Tibial artery (tissue), 4 donors: ENCODE measurements at regions not wholly inside any gene's neighbourhood (a gene's known extent, or its start where the extent isn't known, plus 50 kb on each side); places are given as distances from the start of the nearest gene placed in this dataset.
A peak's percentile ranks its signal among the peaks of the same experiment; 100 is the strongest.

Experiments
- DNase-seq, 2 donors: peaks; one replicate each; pipeline ENCODE4 v3.0.0-alpha.2; 2019
- H3K27ac ChIP-seq, 2 donors: fragments of 200-600 bp; sonication (generic) in 1 of 2; 1 replicate in 1 of 2; 2 replicates in 1 of 2; pipeline ENCODE4 v1.5.1; 2018 to 2019; ENCODE audit warnings: mild to moderate bottlenecking in 1 of 2
- H3K27me3 ChIP-seq, 2 donors: fragments of 200-600 bp; sonication (generic) in 1 of 2; one replicate each; pipeline versions ENCODE4 v1.5.1 to v1.6.0; 2016 to 2019
- H3K36me3 ChIP-seq, 3 donors: fragments of 200-600 bp; sonication (generic) in 2 of 3; one replicate each; pipeline ENCODE4 v1.5.1; 2016 to 2019; ENCODE audit warnings: mild to moderate bottlenecking in 2 of 3
- H3K4me1 ChIP-seq, 4 donors: fragments of 200-600 bp; sonication (generic) in 2 of 4; 1 replicate in 3 of 4; 2 replicates in 1 of 4; pipeline ENCODE4 v1.5.1; 2016 to 2019
- H3K4me3 ChIP-seq, 2 donors: fragments of 200-600 bp; sonication (generic) in 1 of 2; 1 replicate in 1 of 2; 2 replicates in 1 of 2; pipeline ENCODE4 v1.5.1; 2018 to 2019; ENCODE audit warnings: mild to moderate bottlenecking in 2 of 2
- H3K9me3 ChIP-seq, 3 donors: fragments of 200-600 bp; sonication (generic) in 1 of 3; one replicate each; pipeline ENCODE4 v1.5.1; 2016 to 2019
- CTCF ChIP-seq, 2 experiments: fragments of 200-600 bp in 1 of 2; fragments of 450-650 bp in 1 of 2; IDR thresholded peaks; one replicate each; pipeline ENCODE4 v1.5.1; 2017 to 2019; ENCODE audit warnings: antibody characterized with exemption in 2 of 2, mild to moderate bottlenecking in 1 of 2, moderate library complexity in 1 of 2
- intact Hi-C: fragments of 100-400 bp; cut with DNase I; formaldehyde crosslinking; loops from one replicate; pipeline ENCODE4 v1.15.0; 2023; ENCODE audit warnings: low total_unique reads

- peaks cover 0 to 4% (median 0%) of the 10 kb centered on the region in 4 donors for H3K4me1 ChIP-seq
- H3K9me3 ChIP-seq = no peaks in the 10 kb centered on the region
- H3K27me3 ChIP-seq = no peaks in the 10 kb centered on the region
- no peaks in the 10 kb centered on the region for H3K36me3 ChIP-seq
- H3K4me3 ChIP-seq = no peak overlapping the region
- no peak for TF ChIP-seq CTCF (IDR thresholded peaks at IDR 0.05)
- intact Hi-C loops = no loop called here
- no peak overlapping the region for H3K27ac ChIP-seq
- DNase-seq = no peak
These were observed 210.2 kb upstream of the NPY2R start for GRCh38 chr4:154998284-154998683.

GRCh38 chr4:154998773-154999172 is 209.7 kb upstream of the NPY2R start:
- Histone ChIP-seq H3K4me1 (peaks cover 0 to 4% (median 0%) of the 10 kb centered on the region in 4 donors), H3K9me3 (no peaks in the 10 kb centered on the region), H3K27ac (no peak overlapping the region), H3K36me3 (no peaks in the 10 kb centered on the region), H3K27me3 (no peaks in the 10 kb centered on the region), H3K4me3 (no peak overlapping the region)
- intact Hi-C loops = no loop called here
- no peak for TF ChIP-seq CTCF (IDR thresholded peaks at IDR 0.05)
- DNase-seq = no peak

GRCh38 chr4:154999950-155000578 is 208.4 kb upstream of the NPY2R start:
- TF ChIP-seq CTCF (IDR thresholded peaks at IDR 0.05) = no peak
- Histone ChIP-seq H3K4me3 (no peak overlapping the region), H3K36me3 (no peaks in the 10 kb centered on the region), H3K4me1 (peaks cover 0 to 4% (median 0%) of the 10 kb centered on the region in 4 donors), H3K9me3 (no peaks in the 10 kb centered on the region), H3K27ac (no peak overlapping the region), H3K27me3 (no peaks in the 10 kb centered on the region)
- no peak for DNase-seq
- intact Hi-C loops = no loop called here

- no peak overlapping the region for H3K27ac ChIP-seq
- no peaks in the 10 kb centered on the region for H3K27me3 ChIP-seq
- H3K4me3 ChIP-seq = no peak overlapping the region
- no peaks in the 10 kb centered on the region for H3K36me3 ChIP-seq
- peaks cover 0 to 4% (median 0%) of the 10 kb centered on the region in 4 donors for H3K4me1 ChIP-seq
- intact Hi-C loops = no loop called here
- DNase-seq = no peak
- TF ChIP-seq CTCF (IDR thresholded peaks at IDR 0.05) = no peak
- no peaks in the 10 kb centered on the region for H3K9me3 ChIP-seq
These were observed 207.2 kb upstream of the NPY2R start for GRCh38 chr4:155001251-155001650.

- Histone ChIP-seq H3K4me1 (peaks cover 0 to under 1% (median 0%) of the 10 kb centered on the region in 4 donors), H3K27ac (peak overlapping the region in 1 of 2 donors; percentile 10), H3K4me3 (no peak overlapping the region), H3K9me3 (no peaks in the 10 kb centered on the region), H3K27me3 (no peaks in the 10 kb centered on the region), H3K36me3 (no peaks in the 10 kb centered on the region)
- intact Hi-C loops = no loop called here
- TF ChIP-seq CTCF (IDR thresholded peaks at IDR 0.05) = no peak
- DNase-seq = peak in 1 of 2 donors; percentile 70
These were observed 202.9 kb upstream of the NPY2R start for GRCh38 chr4:155005395-155006090.
